COLO668 (cell line): ENCODE measurements at regions not wholly inside any gene's neighbourhood (a gene's known extent, or its start where the extent isn't known, plus 50 kb on each side); places are given as distances from the start of the nearest gene placed in this dataset.

Experiments used
- DNase-seq: peaks from one replicate; lab custom pipeline; 2025; ENCODE audit not compliant: unreplicated experiment; lab: John Stamatoyannopoulos, UW

- no peak for DNase-seq
Measured at GRCh38 chr4:23539969-23540569, 349.8 kb downstream of the PPARGC1A start.

GRCh38 chr4:23533859-23534258 lies 356.0 kb downstream of the PPARGC1A start:
- no peak for DNase-seq

DNA sequence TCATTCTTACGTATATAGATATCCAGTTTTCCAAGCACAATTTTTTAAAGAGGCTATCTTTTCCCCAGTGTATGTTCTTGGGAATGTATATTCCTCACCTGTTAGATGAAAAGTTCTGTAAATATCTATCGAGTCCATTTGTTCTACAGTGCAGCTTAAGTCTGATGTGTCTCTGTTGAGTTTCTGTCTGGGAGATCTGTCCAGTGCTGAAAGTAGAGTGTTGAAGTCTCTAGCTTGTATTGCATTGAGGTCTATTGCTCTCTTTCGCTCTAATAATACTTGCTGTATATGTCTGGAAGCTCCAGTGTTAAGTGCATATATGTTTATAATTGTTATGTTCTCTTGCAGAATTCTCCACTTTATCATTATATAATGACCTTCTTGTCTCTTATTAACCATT lies 373.1 kb downstream of the PPARGC1A start:
- DNase-seq: no peak

DNA sequence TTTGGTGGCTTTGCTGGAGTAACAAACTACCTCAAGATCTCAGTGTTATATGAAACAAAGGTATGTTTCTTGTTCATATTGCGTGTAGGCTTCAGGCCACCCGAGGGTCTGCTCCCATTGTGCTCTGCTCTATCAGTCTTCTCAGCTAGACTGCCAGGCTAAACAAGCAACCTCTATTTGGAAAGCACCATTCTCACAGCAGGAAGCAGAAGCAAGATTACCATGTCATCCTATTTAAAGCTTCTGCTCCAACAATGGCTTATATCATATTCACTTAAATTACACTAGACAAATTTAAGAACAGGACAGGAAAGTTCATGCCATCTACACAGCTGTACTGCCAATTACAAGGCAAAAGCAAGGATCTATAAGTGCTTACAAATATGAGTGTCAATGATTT lies 385.8 kb downstream of the PPARGC1A start:
- no peak for DNase-seq

DNA sequence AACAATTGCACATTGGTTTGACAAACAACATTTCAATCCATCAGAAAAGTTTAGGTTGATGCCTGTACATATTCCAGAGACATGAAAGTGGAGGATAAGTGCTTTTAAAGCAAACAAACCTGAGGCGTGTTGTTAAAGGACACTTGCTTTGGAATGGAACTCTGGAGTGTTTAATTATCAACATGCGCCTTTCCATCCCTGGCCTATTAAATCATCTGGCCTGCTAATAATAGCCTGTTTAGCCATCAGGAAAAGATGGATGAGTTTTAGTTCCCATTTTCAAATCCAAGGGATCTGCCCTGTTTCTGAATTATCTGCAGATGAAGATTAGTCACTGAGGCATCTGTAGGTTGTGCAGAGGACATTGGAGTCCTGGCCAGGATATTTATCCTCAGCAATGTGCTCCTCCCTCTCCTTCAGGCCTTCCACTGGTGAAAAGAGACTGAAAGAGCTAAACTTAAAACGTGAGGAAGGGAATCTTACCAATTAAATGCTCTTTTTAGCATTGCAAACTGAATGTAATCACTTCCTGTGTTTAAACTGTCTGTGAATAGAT lies 388.9 kb downstream of the PPARGC1A start:
- DNase-seq: no peak

DNA sequence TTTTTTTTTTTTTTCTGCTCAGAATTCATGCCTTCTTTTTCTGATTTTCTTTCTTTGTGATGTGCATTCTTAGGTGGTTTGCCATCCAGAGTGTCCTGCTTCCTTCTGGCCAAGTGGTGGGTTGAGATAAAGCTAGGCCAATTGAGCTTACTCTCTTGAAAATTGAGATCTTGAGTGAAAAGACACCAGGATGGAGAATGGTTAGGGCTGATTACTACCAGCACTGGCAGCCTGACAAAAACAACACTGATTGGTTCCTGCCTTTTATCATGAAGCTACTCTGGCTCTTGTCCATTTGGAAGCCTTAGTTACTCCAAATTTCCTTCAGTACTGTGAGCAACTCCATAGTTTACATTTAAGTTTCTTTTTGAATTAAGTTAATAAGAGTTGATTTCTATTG lies 404.0 kb downstream of the PPARGC1A start:
- DNase-seq: no peak

DNA sequence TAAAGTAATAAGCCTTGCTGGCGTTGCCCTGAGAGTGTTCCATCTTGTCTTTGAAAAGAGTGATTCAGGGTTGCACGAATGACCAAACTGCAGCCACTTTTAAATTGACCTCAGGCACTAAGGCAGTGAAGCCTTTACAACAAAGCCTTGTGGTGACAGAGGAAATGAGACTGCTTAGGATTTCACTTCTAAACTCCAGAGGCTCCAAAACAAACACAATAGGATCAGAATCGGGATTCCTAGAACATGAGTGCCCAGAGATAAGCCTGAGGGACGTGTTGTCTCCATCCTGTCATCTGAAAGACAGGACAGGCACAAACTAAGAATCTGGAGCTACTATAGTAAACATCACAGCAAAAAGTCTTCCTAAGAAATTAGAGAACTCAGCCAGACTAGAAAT lies 405.2 kb downstream of the PPARGC1A start:
- DNase-seq: no peak

DNA sequence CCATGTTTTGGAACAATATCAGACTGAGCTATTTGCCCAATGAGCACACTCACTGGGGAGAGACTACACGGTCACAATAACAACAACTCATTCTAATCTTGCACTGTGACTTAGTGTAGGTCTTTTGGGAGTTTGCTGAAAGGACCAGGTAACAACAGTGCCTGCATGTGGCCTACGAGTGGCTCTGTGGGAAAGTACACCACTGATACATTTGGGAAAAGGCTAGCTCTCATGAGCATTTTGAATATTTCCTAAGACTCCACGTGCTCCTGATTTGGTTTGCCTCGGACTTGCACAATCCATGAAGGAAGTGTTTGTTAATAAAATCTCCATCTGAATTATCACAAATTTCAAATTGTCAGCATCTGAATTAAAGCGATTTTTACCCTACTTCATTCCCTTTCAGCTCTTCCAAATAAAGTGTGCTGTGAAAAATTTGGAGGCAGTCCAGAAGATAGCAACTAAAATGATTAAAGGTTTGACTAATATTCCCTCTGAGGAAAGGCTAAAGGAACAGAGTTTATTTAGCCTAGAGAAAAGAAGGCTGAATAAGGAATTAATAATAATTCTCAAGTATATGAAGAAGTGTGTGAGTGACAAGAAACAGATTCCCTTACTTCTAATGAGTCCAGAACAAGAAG lies 406.4 kb downstream of the PPARGC1A start:
- DNase-seq: no peak

DNA sequence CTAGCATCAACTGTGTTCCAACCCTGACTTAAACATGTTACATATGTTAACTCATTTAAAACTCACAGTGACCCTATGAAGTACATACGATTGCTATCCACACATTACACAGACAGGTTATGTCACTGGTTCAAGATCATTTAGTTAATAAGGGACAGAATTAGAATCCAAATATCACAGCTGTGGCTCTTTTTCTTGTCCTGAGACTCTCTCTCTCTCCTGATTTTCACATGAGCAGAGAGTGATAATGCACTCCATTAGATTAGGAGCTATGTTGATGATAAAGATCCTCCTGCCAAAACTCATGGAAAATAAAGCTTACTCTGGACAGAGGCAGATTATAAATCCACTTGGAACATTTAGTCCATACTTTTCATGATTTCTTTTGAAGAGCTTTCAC lies 408.3 kb downstream of the PPARGC1A start:
- no peak for DNase-seq

DNA sequence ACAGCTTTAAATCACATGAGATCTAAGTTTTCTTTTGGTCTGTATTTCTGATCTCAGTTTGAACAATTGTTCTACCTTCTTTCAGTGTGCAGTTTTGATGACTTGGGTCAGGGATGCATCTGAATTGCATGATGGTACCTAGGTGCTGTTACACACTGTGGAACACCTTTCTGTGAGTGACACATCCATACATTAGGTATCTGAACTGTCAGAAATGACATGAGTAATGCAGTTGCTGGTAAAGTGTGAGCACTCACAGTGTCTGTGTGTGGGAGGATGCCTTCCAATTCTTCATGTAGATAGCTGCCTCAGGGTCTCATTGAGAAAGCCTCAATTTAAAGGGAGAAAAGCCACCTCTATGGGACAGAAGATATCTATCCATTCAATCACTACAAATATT lies 411.9 kb downstream of the PPARGC1A start:
- DNase-seq: no peak

- DNase-seq: no peak
Measured at GRCh38 chr4:23476515-23477090, 413.2 kb downstream of the PPARGC1A start.

DNA sequence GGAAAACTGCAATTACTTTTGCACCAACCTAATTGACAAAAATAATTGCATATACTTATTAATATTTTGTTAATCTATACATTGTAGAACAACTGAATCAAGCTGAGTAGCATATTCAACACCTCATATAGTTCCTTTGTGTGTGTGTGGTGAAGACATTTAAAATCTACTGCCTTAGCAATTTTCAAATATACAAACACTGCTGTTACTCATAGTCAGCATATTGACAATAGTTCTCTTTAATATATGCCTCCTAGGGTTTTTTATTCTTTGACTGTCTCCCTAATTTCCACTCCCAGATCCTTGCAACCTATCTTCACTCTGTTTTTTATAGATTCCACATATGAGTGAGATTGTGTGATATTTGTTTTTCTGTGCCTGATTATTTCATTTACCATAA lies 426.8 kb downstream of the PPARGC1A start:
- no peak for DNase-seq

GRCh38 chr4:23458054-23458453 lies 431.8 kb downstream of the PPARGC1A start:
- no peak for DNase-seq

DNA sequence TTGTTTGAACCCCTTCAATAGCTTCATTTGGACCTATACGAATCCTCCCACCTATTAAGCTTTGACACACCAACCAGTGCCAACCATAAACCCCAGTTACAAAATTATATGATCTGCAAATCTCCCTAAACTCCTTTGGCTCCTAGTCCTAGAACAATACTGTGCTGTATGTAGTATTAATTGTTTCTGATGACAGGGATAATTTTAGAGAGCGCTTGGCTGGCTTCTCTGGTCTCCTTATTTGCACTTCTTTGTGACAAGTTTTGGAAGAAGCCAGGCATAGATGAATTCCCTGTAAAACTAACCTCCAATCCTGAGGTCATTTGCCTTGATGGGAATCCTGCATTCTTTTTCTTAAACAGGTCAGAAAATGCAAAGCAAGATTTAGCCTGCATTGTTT lies 433.0 kb downstream of the PPARGC1A start:
- no peak for DNase-seq

DNA sequence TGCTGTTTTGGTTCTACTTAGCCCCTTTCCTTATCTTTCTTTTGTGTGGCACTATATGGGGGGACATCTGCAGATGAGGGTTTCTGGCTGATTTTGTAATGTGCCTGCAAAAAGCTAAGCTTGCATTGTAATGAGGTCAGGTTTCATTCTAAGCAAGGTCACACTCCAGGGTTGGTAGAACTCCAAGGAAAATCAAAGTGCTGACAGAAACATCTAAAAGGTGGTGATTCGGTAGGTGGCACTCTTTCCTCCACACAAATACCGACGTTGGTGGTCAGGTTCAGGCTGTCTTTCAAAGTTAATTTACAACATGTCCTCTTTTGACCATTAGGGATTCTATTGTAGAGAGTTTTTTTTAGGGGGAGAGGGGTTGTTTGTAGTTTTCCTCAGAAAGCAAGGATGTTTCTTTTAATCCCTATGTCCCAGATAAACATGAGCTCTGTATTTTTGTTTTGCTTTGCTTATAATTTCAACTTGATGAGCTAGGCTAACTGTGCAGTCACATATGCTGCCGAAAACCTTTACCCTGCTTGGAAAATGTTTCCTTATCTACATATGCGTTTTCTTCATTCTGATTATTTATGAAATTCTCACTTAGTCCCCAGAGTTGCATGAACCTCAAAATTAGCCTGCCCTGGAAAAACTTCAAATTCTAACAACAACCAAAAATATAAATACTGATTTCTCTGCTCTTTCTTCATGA lies 434.2 kb downstream of the PPARGC1A start:
- no peak for DNase-seq

DNA sequence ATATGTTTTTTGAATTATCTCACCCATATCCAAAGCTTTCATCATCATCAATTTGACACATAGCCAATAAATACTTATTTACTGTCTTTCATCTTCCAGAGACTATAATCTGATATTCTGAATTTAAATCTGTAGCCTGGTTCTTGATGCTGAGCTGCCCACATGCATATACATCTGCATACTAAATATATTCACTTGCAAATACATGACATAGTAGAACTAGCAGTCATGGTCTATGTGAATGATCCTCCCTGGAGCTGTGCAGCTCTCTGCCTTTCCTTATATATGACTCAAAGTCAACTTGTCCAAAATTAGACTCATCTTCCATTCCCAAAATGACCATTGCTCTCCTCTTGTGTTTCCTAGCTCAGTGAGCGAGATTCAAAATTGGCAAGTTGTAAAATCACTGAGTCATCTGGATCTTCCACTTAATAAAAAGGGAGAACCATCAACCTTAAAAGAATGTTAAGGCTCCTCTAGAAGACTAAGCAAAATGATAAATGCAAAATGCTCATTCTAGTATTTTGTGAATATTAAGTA lies 448.2 kb downstream of the PPARGC1A start:
- no peak for DNase-seq

DNA sequence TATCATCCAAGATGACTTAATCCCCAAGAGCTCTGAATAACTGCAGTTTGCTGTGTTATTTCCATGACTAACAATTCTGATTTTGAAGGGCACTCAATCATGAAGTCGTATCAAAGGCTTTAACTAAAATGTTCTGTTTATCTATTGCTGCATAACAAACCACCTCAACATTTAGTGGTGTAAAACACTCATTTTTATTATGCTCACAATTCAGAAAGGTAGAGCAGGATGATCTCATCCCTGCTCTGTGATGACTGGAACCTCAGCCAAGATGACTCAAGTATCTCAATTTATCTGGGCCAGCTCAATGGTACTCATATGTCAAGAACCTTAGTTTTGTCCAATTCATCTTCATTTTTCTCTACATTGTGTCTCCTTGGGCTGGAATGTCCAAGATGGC lies 451.1 kb downstream of the PPARGC1A start:
- no peak for DNase-seq

GRCh38 chr4:23429497-23429896 lies 460.4 kb downstream of the PPARGC1A start:
- no peak for DNase-seq

DNA sequence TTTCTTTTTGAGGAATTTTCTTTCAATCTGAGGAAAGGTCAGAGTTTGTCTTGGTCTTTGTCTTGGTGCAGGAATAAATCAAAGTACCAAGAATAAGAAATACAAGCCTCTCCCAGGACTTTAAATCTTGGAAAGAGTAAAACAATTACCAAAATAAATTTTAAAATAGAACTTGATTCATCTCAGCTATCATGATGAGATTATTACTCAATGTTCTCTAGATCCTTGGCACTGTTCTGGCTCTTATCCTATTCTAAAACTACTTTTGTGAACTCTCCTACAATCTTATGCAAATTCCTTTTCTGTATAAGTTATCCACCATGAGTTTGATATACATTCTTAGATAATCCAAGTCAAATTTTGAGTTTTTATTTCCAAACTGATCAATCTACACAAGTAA lies 464.3 kb downstream of the PPARGC1A start:
- no peak for DNase-seq

GRCh38 chr4:23423540-23423939 lies 466.3 kb downstream of the PPARGC1A start:
- DNase-seq: no peak

- no peak for DNase-seq
Measured at GRCh38 chr4:23422878-23423277, 467.0 kb downstream of the PPARGC1A start.

- DNase-seq: no peak
Measured at GRCh38 chr4:23413631-23414030, 476.2 kb downstream of the PPARGC1A start.
